Activated T-helper 1 cell treated with Interleukin-2 at 50 U/mL for 16 hours (primary cell): ENCODE measurements at regions not wholly inside any gene's neighbourhood (a gene's known extent, or its start where the extent isn't known, plus 50 kb on each side); places are given as distances from the start of the nearest gene placed in this dataset.
"Not testable (repeated sequence)": the region's sequence is repeated elsewhere in the genome, so short reads cannot be mapped to it uniquely, and the experiment has no call there.

Source experiments
- DNase-seq: peaks from one replicate; pipeline ENCODE4 v3.0.0-alpha.2; 2020; ENCODE audit warnings: low read depth

DNA sequence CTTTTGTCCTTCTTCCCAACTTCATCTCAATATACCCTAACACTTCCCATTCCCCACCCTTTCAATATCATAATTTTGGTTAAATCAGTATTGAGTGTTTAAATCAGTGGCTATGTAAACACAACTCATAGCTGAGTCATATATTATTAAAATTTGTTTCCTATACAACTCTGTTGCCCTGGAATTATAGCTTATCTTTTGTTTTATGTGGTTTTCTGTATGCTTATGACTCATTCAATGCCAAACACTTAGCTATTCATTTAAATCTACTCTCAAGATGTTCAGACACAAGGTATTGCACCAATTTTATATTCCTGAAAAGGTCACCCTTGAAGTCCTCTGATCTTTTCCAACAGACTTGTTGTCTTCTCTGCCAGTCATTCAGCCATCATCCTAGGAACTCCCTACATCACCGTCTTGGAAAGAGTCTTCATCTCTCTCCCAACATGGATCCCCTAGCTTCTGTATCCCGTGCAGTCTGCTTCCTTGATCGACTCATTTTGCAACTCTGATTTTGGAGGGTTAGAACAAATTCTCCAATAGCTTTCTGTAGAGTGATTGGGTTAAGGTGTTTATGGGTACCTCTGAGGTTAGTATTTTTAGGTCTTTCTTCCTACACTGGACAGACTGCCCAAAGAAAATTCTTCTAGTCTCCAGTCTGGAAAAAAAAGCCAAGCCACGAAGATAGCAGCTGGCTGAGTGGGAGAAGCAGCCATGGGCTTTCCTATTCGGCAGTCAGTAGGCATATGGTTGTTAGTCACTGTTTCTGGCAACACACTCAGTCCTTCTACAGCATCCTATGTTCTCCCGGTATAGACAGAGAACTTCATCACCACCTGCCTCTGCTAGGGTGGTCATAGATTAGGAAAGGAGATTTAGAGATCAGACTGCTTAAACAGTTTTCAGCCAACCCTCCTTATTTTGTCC, 102.1 kb downstream of the CRPPA start:
- no peak for DNase-seq

DNA sequence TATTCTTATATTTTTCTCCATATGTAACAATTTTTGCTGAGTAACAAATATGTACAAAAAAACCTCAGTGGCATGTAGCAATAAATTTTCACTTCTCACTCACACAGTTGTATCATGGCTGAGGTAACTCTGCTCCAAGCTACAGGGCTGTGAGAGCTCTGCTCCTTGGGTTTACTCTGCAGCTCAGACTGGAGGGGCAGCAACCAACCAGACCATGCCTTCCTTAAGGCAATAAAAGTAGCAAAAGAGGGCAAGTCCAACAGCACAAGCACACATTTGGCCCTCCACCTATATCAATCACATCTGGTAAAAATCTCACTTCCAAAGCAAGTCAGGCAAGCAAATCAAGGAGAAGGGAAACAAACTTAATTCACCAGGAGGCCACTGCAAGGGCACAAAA, 102.9 kb downstream of the CRPPA start:
- DNase-seq = no peak

- no peak for DNase-seq
Measured at GRCh38 chr7:16317406-16317805, 103.9 kb downstream of the CRPPA start.

DNA sequence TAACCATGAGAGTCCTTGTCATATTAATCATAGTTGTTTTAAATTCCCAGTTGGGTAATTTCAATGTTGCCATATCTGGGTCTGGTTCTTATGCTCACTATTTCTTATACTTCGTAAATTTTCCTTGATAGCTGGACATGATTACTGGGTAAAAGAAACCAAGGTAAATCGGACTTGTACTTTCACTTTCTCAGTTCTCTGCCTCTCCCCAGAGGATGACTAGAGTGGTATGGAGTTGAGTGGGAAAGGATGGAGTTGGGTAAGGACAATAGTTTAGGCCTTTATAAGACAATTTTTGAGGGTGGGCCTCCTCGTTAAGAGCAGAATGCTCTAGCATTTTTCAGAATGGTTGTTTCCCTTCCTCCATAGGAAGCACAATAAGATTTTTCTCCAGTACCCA, 106.1 kb downstream of the CRPPA start:
- no peak for DNase-seq

DNA sequence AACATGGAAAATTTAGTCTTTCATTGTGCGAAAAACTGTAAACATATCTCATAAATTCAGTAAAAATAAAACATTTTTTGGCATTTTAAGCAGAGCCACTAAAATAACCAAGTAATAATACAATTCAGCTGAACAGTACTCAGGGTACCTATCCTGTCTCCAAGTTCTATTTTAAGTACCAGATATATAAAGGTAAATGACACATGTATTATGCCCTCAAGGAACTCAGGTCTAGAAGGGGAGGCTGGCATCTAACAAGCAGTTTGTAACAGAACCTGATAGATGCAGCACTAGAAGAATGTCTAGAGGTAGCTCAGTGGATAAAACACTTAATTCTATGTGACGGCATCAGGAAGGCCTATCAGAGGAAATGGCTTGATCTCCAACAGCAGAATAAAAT, 112.2 kb downstream of the CRPPA start:
- no peak for DNase-seq

GRCh38 chr7:16301291-16301690, 120.0 kb downstream of the CRPPA start:
- DNase-seq = no peak

DNA sequence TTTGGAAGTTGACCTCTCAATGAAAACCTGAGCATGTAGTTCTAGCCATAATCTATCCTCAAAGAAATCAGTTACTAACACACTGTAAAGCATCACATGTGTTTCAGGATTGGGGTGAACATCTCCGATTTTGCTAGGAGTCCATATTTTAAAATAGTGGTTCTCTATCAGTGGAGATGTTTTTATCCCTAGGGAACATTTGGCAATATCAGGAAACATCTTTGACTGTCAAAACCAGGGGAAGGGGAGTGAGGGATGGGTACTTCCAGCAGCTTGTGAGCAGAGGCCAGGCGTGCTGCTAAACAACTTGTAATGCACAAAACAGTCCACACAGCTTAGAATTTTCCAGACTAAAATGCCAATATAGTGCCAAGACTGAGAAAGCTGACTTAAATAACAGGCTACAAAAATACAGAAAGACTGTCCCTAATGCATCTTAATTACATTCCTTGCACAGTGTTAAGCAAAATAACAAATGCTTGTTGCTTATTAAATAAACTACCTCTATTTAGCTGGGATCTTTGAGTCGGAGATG, 120.9 kb downstream of the CRPPA start:
- DNase-seq = no peak

DNA sequence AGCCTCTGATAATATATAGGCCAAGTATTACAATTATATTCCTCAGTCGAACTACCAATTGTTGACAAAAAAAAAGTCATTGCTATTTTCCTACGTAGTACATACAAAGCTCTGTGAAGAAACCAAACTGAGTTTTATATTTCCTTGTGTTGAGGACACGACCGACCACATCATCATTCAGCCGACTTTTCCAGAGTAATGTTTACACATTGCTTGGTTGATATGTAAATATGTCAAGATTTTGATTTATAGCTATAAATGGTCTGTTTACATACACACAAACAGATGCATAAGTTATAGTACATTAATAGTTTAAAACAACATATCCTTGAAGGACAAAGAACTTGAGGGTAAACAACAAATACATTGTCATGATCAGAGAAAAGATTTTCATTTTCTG, 121.5 kb downstream of the CRPPA start:
- DNase-seq = no peak

DNA sequence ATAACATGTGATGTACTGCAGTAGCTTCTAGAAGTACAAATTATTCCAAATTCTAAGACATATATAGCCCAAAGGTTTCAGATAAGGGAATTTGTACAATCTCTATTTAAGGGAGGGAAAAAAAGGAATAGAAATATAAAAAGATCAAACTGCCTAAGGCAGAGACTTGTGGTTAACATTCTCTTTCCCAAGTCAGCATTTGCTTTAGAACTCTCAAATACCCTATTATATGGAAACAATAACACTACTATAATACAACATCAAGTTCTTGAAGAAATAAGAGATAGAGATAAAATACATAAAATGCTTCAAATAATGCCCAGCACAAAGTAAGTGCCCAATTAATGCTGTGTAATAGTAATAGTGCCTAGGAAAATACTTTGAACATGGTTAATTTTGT, 123.1 kb downstream of the CRPPA start:
- no peak for DNase-seq

DNA sequence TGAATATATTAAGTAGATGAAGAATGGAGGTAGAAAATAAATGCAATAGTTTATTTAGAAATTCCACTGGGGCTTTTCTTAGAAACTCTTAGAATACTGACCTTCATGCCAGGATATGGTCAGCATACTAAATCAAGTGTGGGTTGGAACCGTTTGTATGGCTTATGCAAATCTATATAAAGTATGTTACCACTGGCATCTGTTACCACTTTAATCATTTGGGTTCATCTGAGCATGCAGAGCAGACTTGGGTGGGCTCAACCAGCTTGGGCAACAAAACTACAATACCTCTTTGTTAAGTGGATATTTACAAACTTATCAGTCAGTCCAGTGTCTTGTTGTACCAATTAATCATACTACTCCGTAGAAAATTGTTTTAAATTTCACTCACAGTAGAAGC, 125.8 kb downstream of the CRPPA start:
- no peak for DNase-seq

DNA sequence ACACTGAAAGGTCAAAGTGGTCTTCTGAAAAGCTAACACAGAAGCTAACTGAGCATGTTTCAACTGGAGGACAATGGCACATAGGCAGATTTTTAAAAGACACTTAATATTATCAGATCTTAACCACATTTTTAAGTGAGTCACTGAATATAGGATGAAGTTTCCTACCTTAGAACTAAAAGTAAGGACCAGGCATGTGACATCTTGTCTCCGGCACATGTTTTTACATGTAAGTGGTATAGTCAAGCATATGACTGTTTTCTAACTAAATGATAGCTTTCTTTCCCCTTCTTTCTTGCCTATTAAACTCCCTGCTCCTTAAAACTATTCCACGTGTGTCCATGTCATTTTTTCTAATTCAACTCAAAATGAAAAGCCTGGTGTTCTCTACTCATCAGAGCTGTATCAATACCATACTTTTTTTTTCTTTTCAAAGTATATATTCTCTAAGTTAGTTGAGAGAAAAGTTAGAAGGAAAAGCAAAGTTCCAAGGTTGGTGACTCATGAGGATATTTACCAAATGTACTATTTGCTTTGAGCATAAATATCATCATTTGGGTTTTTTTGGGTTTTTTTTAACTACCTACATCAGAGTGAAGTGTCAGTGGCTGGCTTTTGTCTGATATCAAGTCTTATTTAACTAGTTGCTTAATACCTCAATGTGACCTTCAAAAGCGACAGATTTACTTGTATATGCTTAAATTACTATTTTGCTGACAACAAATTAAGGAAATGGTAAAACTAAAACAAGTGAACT, 127.5 kb downstream of the CRPPA start:
- DNase-seq = no peak

DNA sequence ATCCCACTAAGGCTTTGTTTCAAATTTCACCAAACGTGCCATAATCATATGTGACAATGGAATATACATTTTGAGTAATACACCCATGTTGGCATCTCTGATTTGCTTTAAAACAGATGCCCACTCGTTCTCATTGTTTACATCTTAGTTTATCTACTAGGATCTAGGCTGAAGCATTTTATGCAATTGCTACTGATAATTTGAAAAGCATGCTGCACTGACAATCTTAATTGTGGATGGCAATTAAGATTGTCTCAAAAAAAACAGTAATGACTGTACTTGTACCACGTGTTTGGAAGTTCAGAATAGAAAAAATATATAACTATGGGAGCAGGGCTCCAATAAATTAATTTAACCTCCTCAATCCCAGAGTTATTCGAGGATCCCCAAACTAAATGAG, 136.8 kb downstream of the CRPPA start:
- DNase-seq = no peak

DNA sequence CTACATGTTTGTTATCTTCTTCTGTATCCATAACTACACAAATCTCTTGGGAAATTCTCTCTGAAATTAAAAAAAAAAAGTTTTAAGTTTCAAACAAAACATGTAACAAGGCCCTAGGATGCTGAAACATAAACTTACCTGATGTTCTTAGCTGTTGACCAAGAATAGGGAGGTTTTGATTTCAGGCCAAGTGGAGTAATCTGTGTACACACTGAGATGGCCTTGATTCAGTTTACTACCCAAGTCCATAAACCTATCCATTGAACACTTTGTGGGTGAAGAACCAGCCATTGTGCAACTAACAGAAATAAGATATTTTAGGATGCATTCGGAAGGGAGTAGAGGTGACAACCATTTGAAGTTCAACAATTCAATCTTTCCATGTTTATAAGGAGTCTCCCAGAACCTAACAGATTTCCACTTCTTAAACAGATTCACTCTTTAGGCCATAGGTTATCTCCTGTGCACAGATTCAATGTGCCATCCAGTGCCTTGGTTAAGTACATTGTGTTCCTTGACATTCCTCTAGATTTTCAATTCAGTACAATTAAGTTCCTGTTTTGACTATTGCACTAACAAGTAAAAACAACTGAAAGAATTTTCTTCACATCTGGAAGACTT, 143.1 kb downstream of the CRPPA start:
- DNase-seq = no peak

DNA sequence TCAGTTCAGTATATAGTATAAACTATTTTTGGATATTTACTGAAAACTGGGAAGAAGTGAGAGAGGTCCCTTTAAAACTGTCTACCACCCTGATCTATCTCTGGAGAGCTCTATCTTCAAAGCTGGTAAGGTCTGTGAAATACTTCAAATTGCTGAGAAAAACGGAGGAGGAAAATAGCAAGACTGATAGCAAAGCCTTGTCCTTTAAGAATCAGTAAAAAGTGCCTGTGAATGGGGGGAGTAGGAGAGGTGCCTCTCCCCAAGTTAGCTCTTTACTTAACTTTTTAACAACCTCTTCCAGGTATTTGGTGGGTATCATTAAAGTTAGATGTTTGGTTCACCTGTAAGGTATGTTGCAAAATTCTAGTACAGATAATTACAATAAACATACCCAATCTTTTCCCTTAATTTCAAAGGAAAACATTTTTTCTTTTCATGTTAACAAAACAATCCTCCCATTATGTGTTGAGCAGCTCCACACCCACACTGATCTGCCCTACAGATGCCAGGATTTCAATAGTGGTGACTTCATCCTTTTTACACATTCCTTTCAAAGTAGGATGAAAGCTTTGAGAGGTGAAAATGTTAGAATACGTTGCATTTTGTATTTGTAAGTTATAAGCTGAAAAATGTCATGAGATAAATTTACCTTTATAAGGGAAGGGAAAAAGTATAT, 149.2 kb downstream of the CRPPA start:
- DNase-seq = no peak

DNA sequence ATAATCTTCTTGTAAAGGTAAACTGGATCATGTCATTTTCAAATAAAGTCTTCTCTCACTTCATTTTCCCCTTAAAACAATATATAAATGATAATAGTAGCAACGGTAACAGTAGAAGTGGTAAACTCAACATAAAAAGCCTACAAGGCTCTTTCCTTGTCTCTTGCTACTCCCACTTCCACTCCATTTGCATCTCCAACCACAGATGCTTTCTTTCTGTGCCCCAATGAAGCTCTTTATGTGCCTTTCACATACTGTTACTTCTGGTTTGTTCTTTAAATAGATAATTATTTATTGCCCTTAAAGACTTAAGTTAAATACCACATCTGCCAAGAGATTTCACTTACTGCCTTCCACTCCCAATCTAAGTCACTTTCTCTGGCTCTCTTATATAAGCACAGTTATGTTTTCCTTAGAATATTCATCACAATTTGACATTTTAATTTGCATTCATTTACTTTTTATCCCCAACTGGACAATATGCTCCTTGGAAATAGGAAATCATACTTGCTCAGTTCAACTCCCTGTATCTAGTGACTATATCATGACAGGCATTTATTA, 149.9 kb downstream of the CRPPA start:
- no peak for DNase-seq

DNA sequence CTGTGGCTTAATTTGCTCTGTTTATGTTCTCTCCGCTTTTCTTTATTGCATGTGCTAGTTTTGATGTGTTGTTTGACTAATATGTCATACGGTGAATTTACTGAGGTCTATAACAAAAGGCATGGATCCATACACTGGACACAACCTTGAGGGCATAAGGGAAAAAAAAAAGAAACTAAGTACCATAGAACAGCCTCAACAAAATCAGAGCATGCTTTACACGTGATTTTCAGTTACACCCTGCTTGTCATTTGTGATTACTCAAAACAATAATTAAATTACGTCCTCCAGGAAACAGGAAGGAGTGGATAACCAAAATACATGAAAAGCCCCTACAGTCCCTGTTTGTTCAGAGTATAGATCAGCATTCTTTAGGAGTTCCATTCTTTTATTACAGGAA, 150.5 kb downstream of the CRPPA start:
- no peak for DNase-seq

DNA sequence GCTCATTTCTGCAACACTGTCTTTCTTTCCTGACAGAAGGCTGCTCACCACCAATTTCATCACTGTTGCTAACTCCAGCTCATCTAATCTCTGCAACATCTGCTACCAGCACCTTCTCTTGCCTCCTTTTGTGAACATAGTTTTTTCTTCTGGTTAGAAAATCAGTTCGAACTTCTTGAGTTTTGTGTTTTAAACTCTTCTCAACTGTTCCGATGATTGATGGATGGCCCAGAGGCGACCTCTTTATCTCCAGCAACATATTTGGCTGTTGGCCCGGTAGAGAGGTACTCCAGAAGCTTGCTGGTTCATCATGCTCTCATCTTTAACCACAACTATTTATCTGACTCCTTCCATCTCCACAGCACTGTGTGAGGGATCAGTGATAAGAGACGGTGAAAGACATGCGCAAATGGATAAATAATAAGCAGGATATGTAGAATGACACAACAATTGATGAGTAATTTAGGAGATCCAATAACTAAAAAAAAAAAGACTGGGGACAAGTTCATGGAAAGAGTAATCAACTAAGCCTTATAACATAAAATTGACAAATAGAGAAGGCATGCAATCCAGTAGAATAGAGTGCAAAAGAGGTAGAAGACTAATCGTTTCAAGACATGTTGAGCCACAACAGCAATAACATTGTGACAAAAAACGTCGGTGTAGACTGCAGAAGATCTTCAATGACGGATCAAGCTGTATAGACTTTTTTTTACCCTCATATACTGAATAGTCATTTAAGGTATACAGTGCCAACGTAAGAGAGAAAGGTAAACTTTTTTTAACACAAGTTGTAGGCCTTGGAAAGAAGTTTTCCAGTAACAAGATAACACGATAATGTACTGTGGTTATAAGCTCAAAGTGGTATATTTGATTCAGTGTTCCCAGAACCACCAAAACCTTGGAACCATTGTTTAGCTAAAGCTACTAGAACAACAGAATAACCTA, 152.2 kb downstream of the CRPPA start:
- DNase-seq = no peak

DNA sequence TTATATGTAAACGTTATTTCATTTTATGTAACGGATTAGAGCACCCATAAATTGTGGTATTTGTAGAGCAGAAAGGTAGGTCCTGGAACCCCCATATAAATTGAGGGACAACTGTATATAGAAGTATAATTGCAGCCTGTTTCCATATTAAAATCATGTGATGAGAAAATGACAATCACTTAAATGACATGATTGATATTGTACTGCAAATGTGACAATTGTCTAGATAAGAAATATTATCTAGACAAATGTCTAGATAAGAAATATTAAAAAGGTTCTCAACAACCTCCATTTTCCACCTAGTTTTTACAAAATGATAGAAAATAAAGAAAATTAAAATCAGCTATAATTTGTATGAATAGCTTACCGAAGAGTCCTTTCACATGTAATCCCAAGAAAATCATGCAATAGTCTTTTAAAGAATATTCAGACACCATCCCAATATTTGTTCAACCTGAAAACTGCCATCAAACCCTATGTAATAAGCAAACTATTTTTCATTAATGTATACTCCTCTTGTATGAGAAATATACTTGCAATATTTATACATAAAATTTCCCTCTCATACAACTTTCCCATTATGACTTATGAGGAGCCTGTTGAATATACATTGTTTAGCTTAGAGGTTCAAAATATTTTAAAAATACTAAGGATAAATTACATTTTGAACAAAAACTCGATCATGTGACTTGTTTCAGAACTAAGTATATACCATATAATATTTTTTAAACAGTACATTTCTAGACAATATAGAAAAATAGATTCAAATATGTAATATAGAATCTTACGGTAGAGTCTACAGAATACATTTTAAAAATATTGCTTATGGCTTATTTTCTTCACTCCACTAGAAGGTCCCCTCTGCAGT, 153.2 kb downstream of the CRPPA start:
- no peak for DNase-seq

DNA sequence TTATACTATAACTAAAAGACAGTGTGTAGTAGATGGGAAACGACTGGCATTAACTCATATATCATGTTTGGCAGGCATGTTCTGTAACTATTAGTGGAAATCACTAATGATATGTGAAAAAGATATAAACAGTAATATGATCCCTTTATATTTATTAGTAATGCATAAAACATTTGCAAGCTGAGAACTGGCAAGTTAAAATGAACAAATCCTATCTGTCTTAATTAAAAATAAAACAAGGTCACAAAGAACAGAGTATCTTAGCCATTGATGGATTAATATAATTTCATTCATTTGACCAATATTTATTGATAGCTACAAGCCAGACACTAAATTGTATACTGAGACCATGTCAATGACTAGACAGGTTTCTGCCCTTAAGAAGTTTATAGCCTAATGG, 154.5 kb downstream of the CRPPA start:
- DNase-seq = no peak

GRCh38 chr7:16266470-16266869, 154.9 kb downstream of the CRPPA start:
- not testable (repeated sequence) for DNase-seq
